Activated naive CD4-positive, alpha-beta T cell treated with anti-CD3 and anti-CD28 coated beads for 36 hours (primary cell): ENCODE measurements at regions not wholly inside any gene's neighbourhood (a gene's known extent, or its start where the extent isn't known, plus 50 kb on each side); places are given as distances from the start of the nearest gene placed in this dataset.

Experiments used
- CTCF ChIA-PET: fragments of 350-600 bp; sonication (Branson Sonifier 250); formaldehyde crosslinking; loops from one replicate; lab custom pipeline; 2021; ENCODE audit warnings: antibody characterized with exemption; lab: Charles Lee
- DNase-seq: peaks from one replicate; pipeline ENCODE4 v3.0.0-alpha.2; 2020
- H3K27ac Mint-ChIP-seq: one replicate; pipeline ENCODE4 v1.8.0; 2021; ENCODE audit warnings: mild to moderate bottlenecking, mixed read lengths
- H3K27me3 Mint-ChIP-seq: one replicate; pipeline ENCODE4 v1.8.0; 2021; ENCODE audit warnings: low read depth, mixed read lengths
- H3K36me3 Mint-ChIP-seq: one replicate; pipeline ENCODE4 v1.8.0; 2021; ENCODE audit warnings: low read depth, mixed read lengths
- H3K4me1 Mint-ChIP-seq: one replicate; pipeline ENCODE4 v1.8.0; 2021; ENCODE audit warnings: low read depth, mixed read lengths
- H3K4me3 Mint-ChIP-seq: one replicate; pipeline ENCODE4 v1.8.0; 2021; ENCODE audit warnings: mild to moderate bottlenecking, moderate library complexity, mixed read lengths
- H3K9me3 Mint-ChIP-seq: one replicate; pipeline ENCODE4 v1.8.0; 2021; ENCODE audit warnings: mixed read lengths
- intact Hi-C: fragments of 100-400 bp; cut with micrococcal nuclease; formaldehyde crosslinking; loops from one replicate; pipeline ENCODE4 v1.15.1; 2023

- Mint-ChIP-seq H3K36me3 (no peaks in the 10 kb centered on the region), H3K27me3 (no peaks in the 10 kb centered on the region), H3K9me3 (no peaks in the 10 kb centered on the region), H3K27ac (no peak overlapping the region), H3K4me1 (no peaks in the 10 kb centered on the region), H3K4me3 (no peak overlapping the region)
- DNase-seq: no peak
- intact Hi-C loops: no loop called here
- CTCF ChIA-PET: no interaction called here
Measured at GRCh38 chr18:64271975-64272659, 123.2 kb upstream of the LINC00305 start.

- Mint-ChIP-seq H3K36me3 (no peaks in the 10 kb centered on the region), H3K4me3 (no peak overlapping the region), H3K27ac (no peak overlapping the region), H3K4me1 (no peaks in the 10 kb centered on the region), H3K27me3 (no peaks in the 10 kb centered on the region), H3K9me3 (no peaks in the 10 kb centered on the region)
- CTCF ChIA-PET: interaction anchor here (0.7 kb wide), 1 partner anchor 39 kb away, joined by 3 read pairs; no protein-coding TSS in a partner anchor
- intact Hi-C loops: no loop called here
- no peak for DNase-seq
Measured at GRCh38 chr18:64271246-64271645, 122.4 kb upstream of the LINC00305 start.

GRCh38 chr18:64270608-64271007, 121.7 kb upstream of the LINC00305 start:
- DNase-seq: no peak
- CTCF ChIA-PET: no interaction called here
- H3K27ac Mint-ChIP-seq: no peak overlapping the region
- no peak overlapping the region for H3K4me3 Mint-ChIP-seq
- H3K9me3 Mint-ChIP-seq: no peaks in the 10 kb centered on the region
- intact Hi-C loops: no loop called here
- no peaks in the 10 kb centered on the region for H3K36me3 Mint-ChIP-seq
- no peaks in the 10 kb centered on the region for H3K27me3 Mint-ChIP-seq
- H3K4me1 Mint-ChIP-seq: no peaks in the 10 kb centered on the region

GRCh38 chr18:64270121-64270520, 121.2 kb upstream of the LINC00305 start:
- H3K4me3 Mint-ChIP-seq: no peak overlapping the region
- no peaks in the 10 kb centered on the region for H3K9me3 Mint-ChIP-seq
- no peaks in the 10 kb centered on the region for H3K27me3 Mint-ChIP-seq
- H3K36me3 Mint-ChIP-seq: no peaks in the 10 kb centered on the region
- H3K27ac Mint-ChIP-seq: no peak overlapping the region
- intact Hi-C loops: no loop called here
- H3K4me1 Mint-ChIP-seq: no peaks in the 10 kb centered on the region
- DNase-seq: no peak
- CTCF ChIA-PET: no interaction called here

GRCh38 chr18:64264171-64264570, 115.3 kb upstream of the LINC00305 start:
- H3K27me3 Mint-ChIP-seq: no peaks in the 10 kb centered on the region
- DNase-seq: no peak
- CTCF ChIA-PET: no interaction called here

GRCh38 chr18:64260810-64261209, 111.9 kb upstream of the LINC00305 start:
- intact Hi-C loops: no loop called here
- H3K27me3 Mint-ChIP-seq: no peaks in the 10 kb centered on the region
- H3K27ac Mint-ChIP-seq: no peak overlapping the region
- no peaks in the 10 kb centered on the region for H3K4me1 Mint-ChIP-seq
- no peaks in the 10 kb centered on the region for H3K36me3 Mint-ChIP-seq
- no peaks in the 10 kb centered on the region for H3K9me3 Mint-ChIP-seq
- H3K4me3 Mint-ChIP-seq: no peak overlapping the region
- CTCF ChIA-PET: interaction anchor here (0.7 kb wide), 2 partner anchors 99 to 290 kb away, joined by 3 to 4 read pairs; no protein-coding TSS in a partner anchor
- DNase-seq: no peak

More at GRCh38 chr18:64264171-64264570, 115.3 kb upstream of the LINC00305 start:
- no peaks in the 10 kb centered on the region for H3K4me1 Mint-ChIP-seq
- no peak overlapping the region for H3K4me3 Mint-ChIP-seq
- no peaks in the 10 kb centered on the region for H3K36me3 Mint-ChIP-seq
- no peaks in the 10 kb centered on the region for H3K9me3 Mint-ChIP-seq
- intact Hi-C loops: no loop called here
- no peak overlapping the region for H3K27ac Mint-ChIP-seq

- no peak overlapping the region for H3K27ac Mint-ChIP-seq
- no peaks in the 10 kb centered on the region for H3K27me3 Mint-ChIP-seq
- DNase-seq: no peak
- intact Hi-C loops: no loop called here
- H3K4me3 Mint-ChIP-seq: no peak overlapping the region
- H3K4me1 Mint-ChIP-seq: no peaks in the 10 kb centered on the region
- H3K9me3 Mint-ChIP-seq: no peaks in the 10 kb centered on the region
- no peaks in the 10 kb centered on the region for H3K36me3 Mint-ChIP-seq
- CTCF ChIA-PET: no interaction called here
Measured at GRCh38 chr18:64259871-64260270, 111.0 kb upstream of the LINC00305 start.

- Mint-ChIP-seq H3K27me3 (no peaks in the 10 kb centered on the region), H3K4me1 (no peaks in the 10 kb centered on the region), H3K9me3 (no peaks in the 10 kb centered on the region), H3K27ac (no peak overlapping the region), H3K36me3 (no peaks in the 10 kb centered on the region), H3K4me3 (no peak overlapping the region)
- intact Hi-C loops: no loop called here
- CTCF ChIA-PET: no interaction called here
- no peak for DNase-seq
Measured at GRCh38 chr18:64258111-64258650, 109.3 kb upstream of the LINC00305 start.

GRCh38 chr18:64254399-64255093, 105.7 kb upstream of the LINC00305 start:
- CTCF ChIA-PET: no interaction called here
- intact Hi-C loops: no loop called here
- Mint-ChIP-seq H3K27me3 (no peaks in the 10 kb centered on the region), H3K36me3 (no peaks in the 10 kb centered on the region), H3K4me3 (no peak overlapping the region), H3K9me3 (no peaks in the 10 kb centered on the region), H3K4me1 (no peaks in the 10 kb centered on the region), H3K27ac (no peak overlapping the region)
- no peak for DNase-seq

- CTCF ChIA-PET: no interaction called here
- Mint-ChIP-seq H3K36me3 (no peaks in the 10 kb centered on the region), H3K9me3 (no peaks in the 10 kb centered on the region), H3K4me3 (no peak overlapping the region), H3K4me1 (no peaks in the 10 kb centered on the region), H3K27ac (no peak overlapping the region), H3K27me3 (no peaks in the 10 kb centered on the region)
- intact Hi-C loops: no loop called here
- no peak for DNase-seq
Measured at GRCh38 chr18:64253873-64254272, 105.0 kb upstream of the LINC00305 start.

GRCh38 chr18:64253222-64253621, 104.3 kb upstream of the LINC00305 start:
- H3K4me1 Mint-ChIP-seq: no peaks in the 10 kb centered on the region
- intact Hi-C loops: no loop called here

GRCh38 chr18:64248836-64249235, 99.9 kb upstream of the LINC00305 start:
- H3K36me3 Mint-ChIP-seq: no peaks in the 10 kb centered on the region
- DNase-seq: no peak
- intact Hi-C loops: no loop called here
- CTCF ChIA-PET: no interaction called here
- no peaks in the 10 kb centered on the region for H3K9me3 Mint-ChIP-seq
- H3K4me3 Mint-ChIP-seq: no peak overlapping the region
- no peak overlapping the region for H3K27ac Mint-ChIP-seq
- H3K27me3 Mint-ChIP-seq: no peaks in the 10 kb centered on the region
- H3K4me1 Mint-ChIP-seq: no peaks in the 10 kb centered on the region

More at GRCh38 chr18:64253222-64253621, 104.3 kb upstream of the LINC00305 start:
- CTCF ChIA-PET: no interaction called here
- no peak overlapping the region for H3K4me3 Mint-ChIP-seq
- H3K27me3 Mint-ChIP-seq: no peaks in the 10 kb centered on the region
- H3K9me3 Mint-ChIP-seq: no peaks in the 10 kb centered on the region
- no peak overlapping the region for H3K27ac Mint-ChIP-seq
- DNase-seq: no peak
- H3K36me3 Mint-ChIP-seq: no peaks in the 10 kb centered on the region
